ENCODE measurements at regions not wholly inside any gene's neighbourhood (a gene's known extent, or its start where the extent isn't known, plus 50 kb on each side); places are given as distances from the start of the nearest gene placed in this dataset.

- no peaks in the 10 kb centered on the region for H3K9me3 ChIP-seq (ENCODE audit: insufficient read depth in 2 of 2, low read depth in 1 of 2, low read length in 1 of 2)
- H4K91ac ChIP-seq (replicated peaks; ENCODE audit: insufficient read length, low read length), result no peak overlapping the region
- no peaks in the 10 kb centered on the region for H3K27me3 ChIP-seq (replicated peaks in 1 of 4; ENCODE audit: control insufficient read depth in 3 of 4, extremely low read depth in 1 of 4, insufficient read depth in 3 of 4, low read length in 3 of 4)
- H3K4me1 ChIP-seq (replicated peaks in 1 of 4; ENCODE audit: control insufficient read depth in 3 of 4, insufficient read depth in 4 of 4, low read length in 3 of 4), result no peaks in the 10 kb centered on the region
- no peaks in the 10 kb centered on the region for H3K23me2 ChIP-seq (ENCODE audit: low read depth, low read length)
- WGBS, 2 experiments (ENCODE audit: extremely low coverage in 1 of 2, insufficient coverage in 1 of 2, insufficient read length in 1 of 2, insufficient replicate concordance in 2 of 2, low coverage in 1 of 2, low lambda C conversion rate in 2 of 2, missing lambda C conversion rate in 1 of 2), result 90% methylated on average over 3 of the region's 3 CpGs; no CpG with 5 or more reads in 1 of the 2 experiments
- no peaks in the 10 kb centered on the region for H3K79me1 ChIP-seq (ENCODE audit: low read depth, low read length)
- H2AFZ ChIP-seq (ENCODE audit: low read length), result no peak overlapping the region
- H3K4me3 ChIP-seq (ENCODE audit: extremely low read depth in 1 of 4, insufficient read depth in 2 of 4, low read depth in 3 of 4, low read length in 4 of 4), result no peak overlapping the region
- H2BK20ac ChIP-seq (ENCODE audit: low read length), result no peak overlapping the region
- no peak overlapping the region for H3K56ac ChIP-seq (replicated peaks; ENCODE audit: insufficient read length, low read depth, low read length)
- H3K9ac ChIP-seq (replicated peaks in 1 of 4; ENCODE audit: extremely low read depth in 1 of 4, low read depth in 3 of 4, low read length in 3 of 4), result no peak overlapping the region
- no peak overlapping the region for H3K14ac ChIP-seq (ENCODE audit: insufficient read length)
- ChIA-PET POLR2A (ENCODE audit: partially characterized antibody) (no interaction called here), CTCF (ENCODE audit: partially characterized antibody) (interaction anchor here (1.1 kb wide), 1 partner anchor 23 kb away, joined by 4 read pairs; no protein-coding TSS in a partner anchor)
- no peak overlapping the region for H3K18ac ChIP-seq (ENCODE audit: extremely low read depth, low read length)
- H2AK5ac ChIP-seq (ENCODE audit: low read depth, low read length), result no peak overlapping the region
- H3K27ac ChIP-seq (ENCODE audit: low read depth, low read length), result no peak overlapping the region
- H4K20me1 ChIP-seq (replicated peaks in 1 of 2; ENCODE audit: control insufficient read depth in 1 of 2, insufficient read depth in 2 of 2, low read length in 2 of 2), result no peaks in the 10 kb centered on the region
- no peak overlapping the region for H2BK120ac ChIP-seq (replicated peaks; ENCODE audit: low read depth, low read length)
- no peak overlapping the region for H4K8ac ChIP-seq (ENCODE audit: extremely low read depth, insufficient read depth, low read length)
- no peaks in the 10 kb centered on the region for H3K79me2 ChIP-seq (ENCODE audit: control insufficient read depth in 1 of 2, insufficient read depth in 2 of 2, low read length in 2 of 2)
- H2BK12ac ChIP-seq (ENCODE audit: low read depth, low read length), result no peak overlapping the region
- no peak overlapping the region for H2BK5ac ChIP-seq (ENCODE audit: low read depth, low read length)
- no peak overlapping the region for H3K4ac ChIP-seq (replicated peaks; ENCODE audit: insufficient read length, low read depth, low read length)
- H3K36me3 ChIP-seq (ENCODE audit: control insufficient read depth in 2 of 4, insufficient read depth in 4 of 4, low read length in 3 of 4), result no peaks in the 10 kb centered on the region
- no peak for FAIRE-seq
- no peak overlapping the region for H3K23ac ChIP-seq (ENCODE audit: insufficient read length)
- no peak overlapping the region for H3K4me2 ChIP-seq (ENCODE audit: insufficient read depth in 1 of 2, low read depth in 2 of 2, low read length in 2 of 2)
- H4K5ac ChIP-seq (ENCODE audit: insufficient read length, low read depth, low read length), result no peak overlapping the region
- no peak overlapping the region for H2BK15ac ChIP-seq (ENCODE audit: low read length)
- no peak for DNase-seq (ENCODE audit: low read depth in 1 of 2, low spot score in 2 of 2)
- TF ChIP-seq TBP (IDR thresholded peaks at IDR 0.05; ENCODE audit: low read depth, low read length) (no peak), KDM4A (IDR thresholded peaks at IDR 0.05; ENCODE audit: low read depth, low read length, severe bottlenecking) (no peak), HDAC2 (IDR thresholded peaks at IDR 0.05; ENCODE audit: borderline replicate concordance in 1 of 2, low read depth in 2 of 2, low read length in 2 of 2) (no peak), E2F6 (IDR thresholded peaks at IDR 0.05) (no peak), YY1 (IDR thresholded peaks at IDR 0.05; ENCODE audit: low read depth, low read length) (no peak), CHD1 (IDR thresholded peaks at IDR 0.05; ENCODE audit: low read depth, low read length) (no peak), POU5F1 (IDR thresholded peaks at IDR 0.05; ENCODE audit: low read depth, low read length) (no peak), KDM1A (IDR thresholded peaks at IDR 0.05; ENCODE audit: borderline replicate concordance, low read length) (no peak), GTF2F1 (IDR thresholded peaks at IDR 0.05; ENCODE audit: borderline replicate concordance, low read depth, low read length) (no peak), CEBPB (IDR thresholded peaks at IDR 0.05; ENCODE audit: low read depth, low read length) (no peak), POLR2A (IDR thresholded peaks at IDR 0.05; ENCODE audit: control extremely low read depth in 1 of 2, low read depth in 2 of 2, low read length in 2 of 2) (no peak), BRCA1 (IDR thresholded peaks at IDR 0.05; ENCODE audit: low read depth, low read length) (no peak), TAF1 (IDR thresholded peaks at IDR 0.05; ENCODE audit: low read depth, low read length) (no peak), JUND (IDR thresholded peaks at IDR 0.05; ENCODE audit: low read length) (no peak), EP300 (IDR thresholded peaks at IDR 0.05; ENCODE audit: borderline replicate concordance in 1 of 2, low read depth in 2 of 2, low read length in 2 of 2) (no peak)
Measured at GRCh38 chr4:30875658-30876269, 155.6 kb downstream of the PCDH7 start.
